Testis (tissue), 2 donors: ENCODE measurements at regions not wholly inside any gene's neighbourhood (a gene's known extent, or its start where the extent isn't known, plus 50 kb on each side); places are given as distances from the start of the nearest gene placed in this dataset.

Experiments
- DNase-seq: peaks from one replicate; pipeline ENCODE4 v3.0.0-alpha.2; 2019
- H3K27ac ChIP-seq, 2 donors: fragments of 200-600 bp; sonication (generic); one replicate each; pipeline ENCODE4 v1.5.1; 2019
- H3K27me3 ChIP-seq: fragments of 200-600 bp; sonication (generic); one replicate; pipeline ENCODE4 v1.5.1; 2019
- H3K36me3 ChIP-seq: fragments of 200-600 bp; sonication (generic); one replicate; pipeline ENCODE4 v1.5.1; 2017; ENCODE audit warnings: low read depth; ENCODE audit errors: missing control alignments
- H3K4me1 ChIP-seq: fragments of 200-600 bp; sonication (generic); one replicate; pipeline ENCODE4 v1.5.1; 2019
- H3K4me3 ChIP-seq, 2 donors: fragments of 200-600 bp; sonication (generic); one replicate each; pipeline ENCODE4 v1.5.1; 2017 to 2019
- H3K9me3 ChIP-seq: fragments of 200-600 bp; sonication (generic); one replicate; pipeline ENCODE4 v1.5.1; 2017
- POLR2A ChIP-seq: fragments of 450-650 bp; IDR thresholded peaks from one replicate; pipeline ENCODE4 v1.6.1; 2017; ENCODE audit warnings: antibody characterized with exemption, mild to moderate bottlenecking, moderate library complexity
- WGBS, 2 donors: methylation state at CpG; one replicate each; pipeline ENCODE4 v1.1.5; 2018; 5-methylcytosine and 5-hydroxymethylcytosine counted together
- intact Hi-C: fragments of 100-400 bp; cut with DNase I; formaldehyde crosslinking; loops from one replicate; pipeline ENCODE4 v1.15.1; 2023; ENCODE audit warnings: low total_unique reads
- TF ChIP-seq, protein P1 (sequence below), 3 experiments: fragments of 450-650 bp in 2 of 3; fragments of 200-600 bp in 1 of 3; sonication (generic) in 1 of 3; IDR thresholded peaks; one replicate each; pipeline ENCODE4 v1.5.1; 2016 to 2019; ENCODE audit warnings: antibody characterized with exemption in 3 of 3, mild to moderate bottlenecking in 2 of 3, moderate library complexity in 1 of 3

DNA sequence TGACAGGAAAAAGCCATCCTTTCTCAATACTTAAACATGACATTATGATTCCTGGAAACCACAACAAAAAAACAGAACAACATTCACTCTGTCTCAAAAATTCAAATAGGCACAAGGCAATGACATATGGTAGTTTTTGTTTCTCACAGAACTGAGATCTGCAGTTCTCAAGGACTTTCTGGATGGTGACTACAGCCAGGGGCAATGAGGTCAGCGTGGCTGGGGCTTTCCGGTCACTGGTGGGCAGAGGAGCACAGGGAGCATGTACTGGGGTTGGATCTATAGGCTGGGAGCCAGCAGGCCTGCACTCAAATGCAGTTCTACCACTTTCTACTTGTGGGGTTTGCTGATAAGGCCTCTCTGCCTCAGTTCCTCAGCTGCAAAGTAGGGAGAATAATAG, 72.0 kb downstream of the CTAGE1 start:
- intact Hi-C loops = loop anchor here (5.0 to 10.0 kb wide), 2 partner anchors 173 to 209 kb away; no protein-coding TSS in a partner anchor
- WGBS, 2 donors = 26 to 34% methylated on average over 2 of the region's 2 CpGs
- peak overlapping the region; percentile 51 to 89 for H3K27ac ChIP-seq
- H3K9me3 ChIP-seq = no peaks in the 10 kb centered on the region
- no peaks in the 10 kb centered on the region for H3K36me3 ChIP-seq
- H3K4me3 ChIP-seq = no peak overlapping the region
- DNase-seq = peak; percentile 55
- TF ChIP-seq, protein P1, sequence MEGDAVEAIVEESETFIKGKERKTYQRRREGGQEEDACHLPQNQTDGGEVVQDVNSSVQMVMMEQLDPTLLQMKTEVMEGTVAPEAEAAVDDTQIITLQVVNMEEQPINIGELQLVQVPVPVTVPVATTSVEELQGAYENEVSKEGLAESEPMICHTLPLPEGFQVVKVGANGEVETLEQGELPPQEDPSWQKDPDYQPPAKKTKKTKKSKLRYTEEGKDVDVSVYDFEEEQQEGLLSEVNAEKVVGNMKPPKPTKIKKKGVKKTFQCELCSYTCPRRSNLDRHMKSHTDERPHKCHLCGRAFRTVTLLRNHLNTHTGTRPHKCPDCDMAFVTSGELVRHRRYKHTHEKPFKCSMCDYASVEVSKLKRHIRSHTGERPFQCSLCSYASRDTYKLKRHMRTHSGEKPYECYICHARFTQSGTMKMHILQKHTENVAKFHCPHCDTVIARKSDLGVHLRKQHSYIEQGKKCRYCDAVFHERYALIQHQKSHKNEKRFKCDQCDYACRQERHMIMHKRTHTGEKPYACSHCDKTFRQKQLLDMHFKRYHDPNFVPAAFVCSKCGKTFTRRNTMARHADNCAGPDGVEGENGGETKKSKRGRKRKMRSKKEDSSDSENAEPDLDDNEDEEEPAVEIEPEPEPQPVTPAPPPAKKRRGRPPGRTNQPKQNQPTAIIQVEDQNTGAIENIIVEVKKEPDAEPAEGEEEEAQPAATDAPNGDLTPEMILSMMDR (IDR thresholded peaks at IDR 0.05) = no peak
- no peak for TF ChIP-seq POLR2A
- peaks cover 36% of the 10 kb centered on the region for H3K4me1 ChIP-seq
- H3K27me3 ChIP-seq = no peaks in the 10 kb centered on the region

DNA sequence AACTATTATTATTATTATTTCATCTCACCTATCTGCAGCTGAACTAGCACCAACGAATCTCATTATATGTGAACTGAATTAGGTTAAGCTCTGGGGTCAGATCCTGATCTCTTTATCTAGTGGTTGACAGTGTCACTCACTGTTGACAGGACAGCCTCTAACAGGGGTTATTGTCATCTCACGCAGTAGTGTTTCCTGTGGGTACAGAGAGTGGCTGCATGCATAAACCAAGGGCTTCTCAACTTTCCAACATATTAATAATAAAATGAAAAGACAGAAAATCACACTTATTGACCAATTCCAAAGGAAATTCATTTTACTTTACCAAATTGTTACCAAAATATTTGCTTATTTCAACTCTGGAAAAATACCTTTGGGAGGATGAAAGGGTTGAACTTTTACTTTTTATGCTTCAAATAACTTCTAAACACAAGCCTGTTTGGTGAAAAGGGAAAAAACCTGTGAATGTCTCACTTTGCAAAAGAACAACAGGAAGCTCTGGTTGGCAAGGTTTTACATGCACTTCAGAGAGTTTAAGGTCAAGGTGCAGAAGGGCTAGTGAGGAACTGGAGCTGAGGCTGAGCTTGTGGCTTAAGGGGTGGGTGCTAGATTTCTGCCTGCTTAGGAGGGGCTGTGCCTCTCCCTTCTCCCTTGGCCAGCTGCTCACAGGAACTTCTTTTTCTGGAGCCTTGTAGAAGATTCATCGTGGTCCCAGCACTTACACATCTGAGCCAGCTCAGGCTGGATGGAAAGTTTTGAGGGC, 72.6 kb downstream of the CTAGE1 start:
- Histone ChIP-seq H3K27ac (peak overlapping the region in 1 of 2 donors; percentile 89), H3K9me3 (no peaks in the 10 kb centered on the region), H3K36me3 (no peaks in the 10 kb centered on the region), H3K27me3 (no peaks in the 10 kb centered on the region), H3K4me1 (peaks cover 34% of the 10 kb centered on the region), H3K4me3 (no peak overlapping the region)
- no peak for DNase-seq
- intact Hi-C loops = loop anchor here (5.0 to 10.0 kb wide), 2 partner anchors 173 to 210 kb away; no protein-coding TSS in a partner anchor
- WGBS, 2 donors = 58 to 64% methylated on average over 3 of the region's 3 CpGs
- TF ChIP-seq, protein P1 (IDR thresholded peaks at IDR 0.05) = no peak
- no peak for TF ChIP-seq POLR2A

DNA sequence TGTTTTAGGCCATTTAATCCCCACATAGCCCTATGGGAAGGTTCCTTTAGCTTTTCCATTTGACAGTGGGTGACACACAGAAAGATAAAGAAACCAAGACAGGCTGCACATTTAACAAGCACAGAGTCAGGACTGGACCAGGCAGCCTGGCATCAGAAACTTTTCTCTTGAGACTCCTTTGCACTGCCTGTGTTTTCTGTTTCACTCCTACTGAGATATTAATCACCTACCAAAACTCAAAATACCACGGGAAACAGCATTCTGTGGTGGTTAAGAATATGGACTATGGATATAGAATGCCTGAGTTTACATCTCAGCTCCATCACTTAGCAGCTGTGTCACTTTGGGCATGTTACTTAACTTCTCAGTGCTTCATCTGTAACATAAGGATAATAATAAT, 73.3 kb downstream of the CTAGE1 start:
- TF ChIP-seq, protein P1 (IDR thresholded peaks at IDR 0.05) = no peak
- no peak for TF ChIP-seq POLR2A
- H3K27ac ChIP-seq = no peak overlapping the region
- no peaks in the 10 kb centered on the region for H3K36me3 ChIP-seq
- 72 to 73% methylated on average over 1 of the region's 1 CpG for WGBS, 2 donors
- H3K4me3 ChIP-seq = no peak overlapping the region
- no peaks in the 10 kb centered on the region for H3K9me3 ChIP-seq
- no peak for DNase-seq
- peaks cover 29% of the 10 kb centered on the region for H3K4me1 ChIP-seq
- no peaks in the 10 kb centered on the region for H3K27me3 ChIP-seq
- intact Hi-C loops = loop anchor here (10.0 kb wide), 1 partner anchor 210 kb away; no protein-coding TSS in a partner anchor

DNA sequence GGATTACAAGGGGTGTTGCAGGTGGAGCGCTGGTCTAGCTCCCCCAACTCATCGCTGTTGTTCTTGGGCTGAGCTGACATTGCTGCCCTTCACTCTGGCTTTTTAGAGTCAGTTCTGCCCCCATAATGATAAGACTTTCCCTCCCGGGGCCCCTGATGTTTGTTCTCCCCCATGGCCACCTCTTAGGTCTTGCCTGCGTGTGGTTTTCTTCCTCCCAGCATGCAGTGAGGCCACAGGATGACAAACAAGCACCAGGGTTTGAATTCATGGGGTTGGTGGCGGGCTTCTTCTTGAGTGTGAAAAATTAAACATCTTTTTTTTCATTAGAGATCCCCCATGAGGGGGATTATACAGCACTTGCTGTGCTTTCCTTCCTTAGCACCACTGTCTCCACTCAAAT, 74.1 kb downstream of the CTAGE1 start:
- intact Hi-C loops = loop anchor here (10.0 kb wide), 1 partner anchor 211 kb away; no protein-coding TSS in a partner anchor
- WGBS, 2 donors = 79 to 83% methylated on average over 5 of the region's 5 CpGs
- H3K27ac ChIP-seq = no peak overlapping the region
- TF ChIP-seq, protein P1 (IDR thresholded peaks at IDR 0.05) = no peak
- no peak for TF ChIP-seq POLR2A
- no peaks in the 10 kb centered on the region for H3K36me3 ChIP-seq
- no peak for DNase-seq
- peaks cover 21% of the 10 kb centered on the region for H3K4me1 ChIP-seq
- no peaks in the 10 kb centered on the region for H3K9me3 ChIP-seq
- H3K27me3 ChIP-seq = no peaks in the 10 kb centered on the region
- no peak overlapping the region for H3K4me3 ChIP-seq
